Ovary (tissue), 3 donors: ENCODE measurements at regions not wholly inside any gene's neighbourhood (a gene's known extent, or its start where the extent isn't known, plus 50 kb on each side); places are given as distances from the start of the nearest gene placed in this dataset.

Source experiments
- CTCF ChIP-seq, 3 donors: fragments of 450-650 bp in 2 of 3; fragments of 200-600 bp in 1 of 3; IDR thresholded peaks; one replicate each; pipeline versions ENCODE4 v1.5.1 to v1.8.0; 2016 to 2022; ENCODE audit warnings: antibody characterized with exemption in 3 of 3, mild to moderate bottlenecking in 1 of 3
- EP300 ChIP-seq: sonication (generic); formaldehyde crosslinking; IDR thresholded peaks from one replicate; pipeline ENCODE4 v1.6.1; 2017; ENCODE audit warnings: antibody characterized with exemption
- donor health status: DM: no; HTN: no; CAD: no.

- no peak for TF ChIP-seq CTCF (IDR thresholded peaks at IDR 0.05)
- no peak for TF ChIP-seq EP300
Observed at GRCh38 chr4:136124251-136124745, 1408.0 kb downstream of the PCDH18 start.
